Keratinocyte (primary cell): ENCODE measurements at regions not wholly inside any gene's neighbourhood (a gene's known extent, or its start where the extent isn't known, plus 50 kb on each side); places are given as distances from the start of the nearest gene placed in this dataset.

Experiments used
- DNase-seq: peaks from one replicate; pipeline ENCODE4 v3.0.0-alpha.2; 2011; ENCODE audit warnings: low read depth, missing footprints, low spot score
- FAIRE-seq: peaks from 2 replicates; lab custom pipeline; 2011; peaks lifted over from hg19 to GRCh38; lab: Jason Lieb, UNC
- H2AFZ ChIP-seq: 2 replicates; pipeline ENCODE4 v1.6.0; 2012; ENCODE audit warnings: low read length, control low read depth, inconsistent platforms; ENCODE audit not compliant: control insufficient read depth
- H3K27ac ChIP-seq: 2 replicates; pipeline ENCODE4 v1.5.1; 2011; ENCODE audit warnings: low read length; ENCODE audit not compliant: control insufficient read depth, insufficient read depth
- H3K27me3 ChIP-seq: 3 replicates; pipeline ENCODE4 v1.6.0; 2011; ENCODE audit warnings: low read length; ENCODE audit not compliant: control insufficient read depth, insufficient read depth; ENCODE audit errors: extremely low read depth
- H3K36me3 ChIP-seq, 2 experiments: 2 replicates in 1 of 2; 3 replicates in 1 of 2; pipeline ENCODE4 v1.5.1; 2011; ENCODE audit warnings: low read length in 2 of 2, mild to moderate bottlenecking in 1 of 2; ENCODE audit not compliant: control insufficient read depth in 2 of 2, insufficient read depth in 2 of 2; ENCODE audit errors: extremely low read depth in 1 of 2
- H3K4me1 ChIP-seq: 3 replicates; pipeline ENCODE4 v1.5.1; 2011; ENCODE audit warnings: low read length; ENCODE audit not compliant: control insufficient read depth, insufficient read depth; ENCODE audit errors: extremely low read depth
- H3K4me2 ChIP-seq: 3 replicates; pipeline ENCODE4 v1.6.0; 2011; ENCODE audit warnings: low read depth, low read length; ENCODE audit not compliant: control insufficient read depth, insufficient read depth; ENCODE audit errors: extremely low read depth
- H3K4me3 ChIP-seq, 3 experiments: fragments of 200-600 bp in 1 of 3; sonication (generic) in 1 of 3; 2 replicates in 2 of 3; 3 replicates in 1 of 3; pipeline ENCODE4 v1.5.1; 2011 to 2016; ENCODE audit warnings: low read length in 3 of 3, mild to moderate bottlenecking in 3 of 3, control low read depth in 2 of 3, inconsistent platforms in 1 of 3, low read depth in 1 of 3, mixed read lengths in 1 of 3, mixed run types in 1 of 3, moderate library complexity in 1 of 3; ENCODE audit not compliant: control insufficient read depth in 2 of 3, insufficient read depth in 2 of 3; ENCODE audit errors: extremely low read depth in 1 of 3
- H3K79me2 ChIP-seq: 2 replicates; pipeline ENCODE4 v1.6.0; 2012; ENCODE audit warnings: low read length; ENCODE audit not compliant: control insufficient read depth, insufficient read depth
- H3K9ac ChIP-seq: 3 replicates; pipeline ENCODE4 v1.6.0; 2011; ENCODE audit warnings: low read length; ENCODE audit not compliant: control insufficient read depth, insufficient read depth; ENCODE audit errors: extremely low read depth
- H3K9me1 ChIP-seq: 3 replicates; pipeline ENCODE4 v1.6.0; 2011; ENCODE audit warnings: low read length; ENCODE audit not compliant: control insufficient read depth, insufficient read depth; ENCODE audit errors: extremely low read depth
- H3K9me3 ChIP-seq: 2 replicates; pipeline ENCODE4 v1.5.1; 2012; ENCODE audit warnings: low read depth, low read length; ENCODE audit not compliant: control insufficient read depth
- H4K20me1 ChIP-seq: 3 replicates; pipeline ENCODE4 v1.6.0; 2011; ENCODE audit warnings: low read length; ENCODE audit not compliant: control insufficient read depth, insufficient read depth; ENCODE audit errors: extremely low read depth
- CTCF ChIP-seq, 3 experiments: IDR thresholded peaks in 1 of 3; conservative IDR thresholded peaks in 1 of 3; optimal IDR thresholded peaks in 1 of 3; 2 replicates in 2 of 3; 3 replicates in 1 of 3; pipeline versions ENCODE3 to v1.5.1; 2011; ENCODE audit warnings: low read length in 3 of 3, mild to moderate bottlenecking in 3 of 3, moderate library complexity in 2 of 3, control low read depth in 1 of 3, inconsistent platforms in 1 of 3; ENCODE audit not compliant: insufficient read depth in 2 of 3; ENCODE audit errors: extremely low read depth in 1 of 3
- EZH2 ChIP-seq: IDR thresholded peaks from one replicate; pipeline ENCODE4 v1.6.1; 2012; ENCODE audit warnings: inconsistent platforms, mild to moderate bottlenecking, low read length, moderate library complexity
- dilution Hi-C: fragments of 300-500 bp; cut with MboI; formaldehyde crosslinking; loops from one replicate; pipeline ENCODE4 v1.7.0; 2020; ENCODE audit warnings: low sequenced_read_pairs; ENCODE audit not compliant: extremely low pct_ligation_motif_present

GRCh38 chr6:148213366-148213765 lies 129.3 kb upstream of the SASH1 start:
- no peak overlapping the region for H3K4me3 ChIP-seq
- no peak for FAIRE-seq
- dilution Hi-C loops, result no loop called here

GRCh38 chr6:148214667-148215066 lies 128.0 kb upstream of the SASH1 start:
- TF ChIP-seq CTCF (optimal IDR thresholded peaks at IDR 0.05 in 1 of 3, IDR thresholded peaks at IDR 0.05 in 1 of 3, conservative IDR thresholded peaks at IDR 0.05 in 1 of 3; ENCODE audit: extremely low read depth in 1 of 3, insufficient read depth in 2 of 3, low read length in 3 of 3) (no peak), EZH2 (no peak)
- Histone ChIP-seq H3K27me3 (no peaks in the 10 kb centered on the region), H4K20me1 (no peaks in the 10 kb centered on the region), H3K4me2 (no peak overlapping the region), H2AFZ (no peak overlapping the region), H3K4me1 (no peaks in the 10 kb centered on the region), H3K79me2 (no peaks in the 10 kb centered on the region), H3K9me1 (no peaks in the 10 kb centered on the region), H3K27ac (no peak overlapping the region), H3K36me3 (no peaks in the 10 kb centered on the region), H3K9ac (no peak overlapping the region), H3K9me3 (no peaks in the 10 kb centered on the region), H3K4me3 (no peak overlapping the region)
- FAIRE-seq, result no peak
- dilution Hi-C loops, result no loop called here
- DNase-seq, result no peak

More at GRCh38 chr6:148213366-148213765, 129.3 kb upstream of the SASH1 start:
- Histone ChIP-seq H3K9me3 (no peaks in the 10 kb centered on the region), H3K9me1 (no peaks in the 10 kb centered on the region), H4K20me1 (no peaks in the 10 kb centered on the region), H2AFZ (no peak overlapping the region), H3K27me3 (no peaks in the 10 kb centered on the region), H3K79me2 (no peaks in the 10 kb centered on the region), H3K4me2 (no peak overlapping the region), H3K27ac (no peak overlapping the region), H3K36me3 (no peaks in the 10 kb centered on the region), H3K4me1 (no peaks in the 10 kb centered on the region), H3K9ac (no peak overlapping the region)
- no peak for TF ChIP-seq EZH2
- TF ChIP-seq CTCF (optimal IDR thresholded peaks at IDR 0.05 in 1 of 3, IDR thresholded peaks at IDR 0.05 in 1 of 3, conservative IDR thresholded peaks at IDR 0.05 in 1 of 3; ENCODE audit: extremely low read depth in 1 of 3, insufficient read depth in 2 of 3, low read length in 3 of 3), result no peak
- DNase-seq, result no peak
